ENCODE measurements at regions not wholly inside any gene's neighbourhood (a gene's known extent, or its start where the extent isn't known, plus 50 kb on each side); places are given as distances from the start of the nearest gene placed in this dataset.
"Not testable (repeated sequence)": the region's sequence is repeated elsewhere in the genome, so short reads cannot be mapped to it uniquely, and the experiment has no call there.

- ATAC-seq (no peak), DNase-seq (ENCODE audit: missing footprints) (no peak)
- intact Hi-C loops (cut with DNase I) = no loop called here
Measured at GRCh38 chr5:29131285-29131684, 2062.2 kb upstream of the CDH6 start.

- DNase-seq (ENCODE audit: missing footprints) (no peak), ATAC-seq (no peak)
- intact Hi-C loops (cut with DNase I) = no loop called here
Measured at GRCh38 chr5:29130786-29131185, 2062.7 kb upstream of the CDH6 start.

- intact Hi-C loops (cut with DNase I) = not testable (repeated sequence)
Measured at GRCh38 chr5:29127524-29128156, 2065.8 kb upstream of the CDH6 start.

GRCh38 chr5:29126462-29126861, 2067.0 kb upstream of the CDH6 start:
- intact Hi-C loops (cut with DNase I); ATAC-seq; DNase-seq (ENCODE audit: missing footprints): not testable (repeated sequence)

More at GRCh38 chr5:29127524-29128156, 2065.8 kb upstream of the CDH6 start:
- DNase-seq (ENCODE audit: missing footprints); ATAC-seq: not testable (repeated sequence)

GRCh38 chr5:29122306-29122705, 2071.2 kb upstream of the CDH6 start:
- ATAC-seq = no peak
- intact Hi-C loops (cut with DNase I) = no loop called here

GRCh38 chr5:29114331-29114768, 2076.0 kb upstream of the CDH9 start:
- intact Hi-C loops (cut with DNase I) = no loop called here
- ATAC-seq (no peak), DNase-seq (ENCODE audit: missing footprints) (no peak)

More at GRCh38 chr5:29122306-29122705, 2071.2 kb upstream of the CDH6 start:
- DNase-seq (ENCODE audit: missing footprints) = no peak

GRCh38 chr5:29113516-29113915, 2075.1 kb upstream of the CDH9 start:
- no peak for DNase-seq (ENCODE audit: missing footprints)
- intact Hi-C loops (cut with DNase I) = no loop called here
- no peak for ATAC-seq

- intact Hi-C loops (cut with DNase I) = no loop called here
- no peak for DNase-seq (ENCODE audit: missing footprints)
- ATAC-seq = no peak
Measured at GRCh38 chr5:29099585-29099984, 2061.2 kb upstream of the CDH9 start.

GRCh38 chr5:29089591-29090130, 2051.3 kb upstream of the CDH9 start:
- ATAC-seq (no peak), DNase-seq (ENCODE audit: missing footprints) (no peak)
- intact Hi-C loops (cut with DNase I) = no loop called here

- ATAC-seq (no peak), DNase-seq (ENCODE audit: missing footprints) (no peak)
- intact Hi-C loops (cut with DNase I) = no loop called here
Measured at GRCh38 chr5:29085142-29085541, 2046.8 kb upstream of the CDH9 start.

GRCh38 chr5:29079771-29080170, 2041.4 kb upstream of the CDH9 start:
- intact Hi-C loops (cut with DNase I) = no loop called here
- ATAC-seq (no peak), DNase-seq (ENCODE audit: missing footprints) (no peak)

GRCh38 chr5:29077451-29077850, 2039.1 kb upstream of the CDH9 start:
- intact Hi-C loops (cut with DNase I) = no loop called here
- ATAC-seq = no peak
- DNase-seq (ENCODE audit: missing footprints) = no peak

- no peak for DNase-seq (ENCODE audit: missing footprints)
- intact Hi-C loops (cut with DNase I) = no loop called here
- no peak for ATAC-seq
Measured at GRCh38 chr5:29069104-29069402, 2030.7 kb upstream of the CDH9 start.

GRCh38 chr5:29061381-29061780, 2023.0 kb upstream of the CDH9 start:
- ATAC-seq (no peak), DNase-seq (ENCODE audit: missing footprints) (no peak)
- intact Hi-C loops (cut with DNase I) = no loop called here

- ATAC-seq (no peak), DNase-seq (ENCODE audit: missing footprints) (no peak)
- intact Hi-C loops (cut with DNase I) = no loop called here
Measured at GRCh38 chr5:29054694-29055093, 2016.3 kb upstream of the CDH9 start.

GRCh38 chr5:29054282-29054681, 2015.9 kb upstream of the CDH9 start:
- ATAC-seq = no peak
- no peak for DNase-seq (ENCODE audit: missing footprints)
- intact Hi-C loops (cut with DNase I) = no loop called here

GRCh38 chr5:29051509-29051908, 2013.1 kb upstream of the CDH9 start:
- DNase-seq (ENCODE audit: missing footprints) (no peak), ATAC-seq (no peak)
- intact Hi-C loops (cut with DNase I) = no loop called here

GRCh38 chr5:29042152-29042551, 2003.8 kb upstream of the CDH9 start:
- DNase-seq (ENCODE audit: missing footprints) (no peak), ATAC-seq (no peak)
- intact Hi-C loops (cut with DNase I) = no loop called here

GRCh38 chr5:29040404-29040803, 2002.0 kb upstream of the CDH9 start:
- ATAC-seq (no peak), DNase-seq (ENCODE audit: missing footprints) (no peak)
- intact Hi-C loops (cut with DNase I) = no loop called here

GRCh38 chr5:29039994-29040393, 2001.6 kb upstream of the CDH9 start:
- no peak for ATAC-seq
- DNase-seq (ENCODE audit: missing footprints) = no peak
- intact Hi-C loops (cut with DNase I) = no loop called here

GRCh38 chr5:29037716-29038115, 1999.3 kb upstream of the CDH9 start:
- ATAC-seq (no peak), DNase-seq (ENCODE audit: missing footprints) (no peak)
- intact Hi-C loops (cut with DNase I) = no loop called here

Data from Right ventricle myocardium inferior (tissue), 1 donor.